ENCODE measurements at regions not wholly inside any gene's neighbourhood (a gene's known extent, or its start where the extent isn't known, plus 50 kb on each side); places are given as distances from the start of the nearest gene placed in this dataset.

DNA sequence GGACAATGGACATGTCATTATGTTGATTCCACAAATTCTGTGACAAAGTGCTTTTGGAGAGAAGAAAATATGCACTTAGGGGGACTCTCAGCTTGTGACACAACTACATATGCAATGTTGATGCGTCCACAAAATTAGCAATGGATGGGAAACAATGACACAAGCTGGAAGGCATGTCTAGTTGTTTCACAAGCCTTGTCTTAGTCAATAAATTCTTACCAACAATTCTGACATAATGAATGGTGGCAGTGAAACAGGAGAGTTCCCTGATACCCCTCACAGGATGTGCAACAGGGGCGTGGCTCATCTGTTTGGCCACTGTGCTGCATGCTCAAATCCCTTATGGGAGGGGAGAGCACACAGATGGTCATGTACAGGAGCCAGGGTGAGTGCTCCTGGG is 347.2 kb upstream of the DLGAP1 start:
- TF ChIP-seq, protein P1, sequence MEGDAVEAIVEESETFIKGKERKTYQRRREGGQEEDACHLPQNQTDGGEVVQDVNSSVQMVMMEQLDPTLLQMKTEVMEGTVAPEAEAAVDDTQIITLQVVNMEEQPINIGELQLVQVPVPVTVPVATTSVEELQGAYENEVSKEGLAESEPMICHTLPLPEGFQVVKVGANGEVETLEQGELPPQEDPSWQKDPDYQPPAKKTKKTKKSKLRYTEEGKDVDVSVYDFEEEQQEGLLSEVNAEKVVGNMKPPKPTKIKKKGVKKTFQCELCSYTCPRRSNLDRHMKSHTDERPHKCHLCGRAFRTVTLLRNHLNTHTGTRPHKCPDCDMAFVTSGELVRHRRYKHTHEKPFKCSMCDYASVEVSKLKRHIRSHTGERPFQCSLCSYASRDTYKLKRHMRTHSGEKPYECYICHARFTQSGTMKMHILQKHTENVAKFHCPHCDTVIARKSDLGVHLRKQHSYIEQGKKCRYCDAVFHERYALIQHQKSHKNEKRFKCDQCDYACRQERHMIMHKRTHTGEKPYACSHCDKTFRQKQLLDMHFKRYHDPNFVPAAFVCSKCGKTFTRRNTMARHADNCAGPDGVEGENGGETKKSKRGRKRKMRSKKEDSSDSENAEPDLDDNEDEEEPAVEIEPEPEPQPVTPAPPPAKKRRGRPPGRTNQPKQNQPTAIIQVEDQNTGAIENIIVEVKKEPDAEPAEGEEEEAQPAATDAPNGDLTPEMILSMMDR (IDR thresholded peaks at IDR 0.05) = no peak
- TF ChIP-seq CBX8 (IDR thresholded peaks at IDR 0.05) (no peak), ZFP36 (IDR thresholded peaks at IDR 0.05; ENCODE audit: borderline replicate concordance, partially characterized antibody) (no peak), POLR2A (IDR thresholded peaks at IDR 0.05; ENCODE audit: low read length) (no peak), CBX2 (IDR thresholded peaks at IDR 0.05; ENCODE audit: borderline replicate concordance, low read depth) (no peak), SMC3 (IDR thresholded peaks at IDR 0.05) (no peak), HOXA7 (CRISPR knock-in tag; IDR thresholded peaks at IDR 0.05) (no peak), BHLHE40 (IDR thresholded peaks at IDR 0.05; ENCODE audit: low read depth, low read length) (no peak), ZC3H11A (IDR thresholded peaks at IDR 0.05) (no peak), EP300 (IDR thresholded peaks at IDR 0.05) (no peak), ESRRA (IDR thresholded peaks at IDR 0.05; ENCODE audit: borderline replicate concordance, low read length) (no peak)
- TF ChIP-seq, protein P2, sequence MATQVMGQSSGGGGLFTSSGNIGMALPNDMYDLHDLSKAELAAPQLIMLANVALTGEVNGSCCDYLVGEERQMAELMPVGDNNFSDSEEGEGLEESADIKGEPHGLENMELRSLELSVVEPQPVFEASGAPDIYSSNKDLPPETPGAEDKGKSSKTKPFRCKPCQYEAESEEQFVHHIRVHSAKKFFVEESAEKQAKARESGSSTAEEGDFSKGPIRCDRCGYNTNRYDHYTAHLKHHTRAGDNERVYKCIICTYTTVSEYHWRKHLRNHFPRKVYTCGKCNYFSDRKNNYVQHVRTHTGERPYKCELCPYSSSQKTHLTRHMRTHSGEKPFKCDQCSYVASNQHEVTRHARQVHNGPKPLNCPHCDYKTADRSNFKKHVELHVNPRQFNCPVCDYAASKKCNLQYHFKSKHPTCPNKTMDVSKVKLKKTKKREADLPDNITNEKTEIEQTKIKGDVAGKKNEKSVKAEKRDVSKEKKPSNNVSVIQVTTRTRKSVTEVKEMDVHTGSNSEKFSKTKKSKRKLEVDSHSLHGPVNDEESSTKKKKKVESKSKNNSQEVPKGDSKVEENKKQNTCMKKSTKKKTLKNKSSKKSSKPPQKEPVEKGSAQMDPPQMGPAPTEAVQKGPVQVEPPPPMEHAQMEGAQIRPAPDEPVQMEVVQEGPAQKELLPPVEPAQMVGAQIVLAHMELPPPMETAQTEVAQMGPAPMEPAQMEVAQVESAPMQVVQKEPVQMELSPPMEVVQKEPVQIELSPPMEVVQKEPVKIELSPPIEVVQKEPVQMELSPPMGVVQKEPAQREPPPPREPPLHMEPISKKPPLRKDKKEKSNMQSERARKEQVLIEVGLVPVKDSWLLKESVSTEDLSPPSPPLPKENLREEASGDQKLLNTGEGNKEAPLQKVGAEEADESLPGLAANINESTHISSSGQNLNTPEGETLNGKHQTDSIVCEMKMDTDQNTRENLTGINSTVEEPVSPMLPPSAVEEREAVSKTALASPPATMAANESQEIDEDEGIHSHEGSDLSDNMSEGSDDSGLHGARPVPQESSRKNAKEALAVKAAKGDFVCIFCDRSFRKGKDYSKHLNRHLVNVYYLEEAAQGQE (IDR thresholded peaks at IDR 0.05) = no peak

All from A549 (cell line).